Right lobe of liver (tissue), 4 donors: ENCODE measurements at regions not wholly inside any gene's neighbourhood (a gene's known extent, or its start where the extent isn't known, plus 50 kb on each side); places are given as distances from the start of the nearest gene placed in this dataset.

Source experiments
- CTCF ChIP-seq, 4 donors: fragments of 200-600 bp in 3 of 4; fragments of 450-650 bp in 1 of 4; IDR thresholded peaks; one replicate each; pipeline versions ENCODE4 v1.5.1 to v1.8.0; 2016 to 2022; ENCODE audit warnings: antibody characterized with exemption in 4 of 4, mild to moderate bottlenecking in 2 of 4
- POLR2A ChIP-seq: fragments of 450-650 bp; IDR thresholded peaks from one replicate; pipeline ENCODE4 v1.6.1; 2017; ENCODE audit warnings: antibody characterized with exemption, mild to moderate bottlenecking
- donor health status: DM: no; HTN: no; CAD: no.
- donor health status: DM: no; HTN: no; CAD: no.
- donor health status: DM: no; HTN: yes; CAD: no.

GRCh38 chr4:56197387-56197786 is 189.9 kb downstream of the AASDH start:
- no peak for TF ChIP-seq CTCF (IDR thresholded peaks at IDR 0.05)
- no peak for TF ChIP-seq POLR2A
